OCI-LY3 (cell line): ENCODE measurements at regions not wholly inside any gene's neighbourhood (a gene's known extent, or its start where the extent isn't known, plus 50 kb on each side); places are given as distances from the start of the nearest gene placed in this dataset.

ENCODE experiments used
- H2AFZ ChIP-seq: fragments of 200-600, 300-600 bp; shearing (Covaris generic); 2 replicates; pipeline ENCODE4 v1.6.0; 2014; ENCODE audit warnings: antibody characterized with exemption, low read depth, low read length
- H3K27ac ChIP-seq: fragments of 200-600, 300-600 bp; sonication (generic); 2 replicates; pipeline ENCODE4 v1.5.1; 2014; ENCODE audit warnings: mild to moderate bottlenecking, low read length, moderate library complexity, mixed read lengths
- H3K27me3 ChIP-seq: fragments of 200-600, 300-600 bp; sonication (generic); 2 replicates; pipeline ENCODE4 v1.6.1; 2014; ENCODE audit warnings: low read depth, low read length, mixed read lengths
- H3K36me3 ChIP-seq: fragments of 200-600, 300-600 bp; sonication (generic); replicated peaks from 2 replicates; pipeline ENCODE3; 2014; ENCODE audit warnings: low read depth, low read length, mixed read lengths
- H3K4me1 ChIP-seq: fragments of 300-600, 200-600 bp; sonication (generic); 2 replicates; pipeline ENCODE4 v1.6.1; 2014; ENCODE audit warnings: low read length, mixed read lengths
- H3K4me2 ChIP-seq: fragments of 200-600, 300-600 bp; sonication (generic); 2 replicates; pipeline ENCODE4 v1.6.1; 2014; ENCODE audit warnings: low read length, mixed read lengths
- H3K4me3 ChIP-seq: fragments of 300-600, 200-600 bp; sonication (generic); 2 replicates; pipeline ENCODE4 v1.5.1; 2014; ENCODE audit warnings: antibody characterized with exemption, mild to moderate bottlenecking, low read length, moderate library complexity
- H3K79me2 ChIP-seq: fragments of 300-600, 200-600 bp; shearing (Covaris generic); 2 replicates; pipeline ENCODE4 v1.6.1; 2014; ENCODE audit warnings: mild to moderate bottlenecking, low read length, mixed read lengths
- H3K9ac ChIP-seq: fragments of 300-600, 200-600 bp; shearing (Covaris generic); 2 replicates; pipeline ENCODE4 v1.6.0; 2014; ENCODE audit warnings: mild to moderate bottlenecking, low read length, moderate library complexity
- H3K9me3 ChIP-seq: fragments of 200-600, 300-600 bp; shearing (Covaris generic); 2 replicates; pipeline ENCODE4 v1.6.1; 2014; ENCODE audit warnings: low read length, mixed read lengths; ENCODE audit not compliant: insufficient read depth
- H4K20me1 ChIP-seq: fragments of 200-600, 300-600 bp; sonication (generic); 2 replicates; pipeline ENCODE4 v1.6.1; 2016; ENCODE audit warnings: low read length, mixed read lengths; ENCODE audit not compliant: insufficient read depth
- EZH2phosphoT487 ChIP-seq: fragments of 200-600 bp; shearing (Covaris generic); IDR thresholded peaks from 2 replicates; pipeline ENCODE4 v1.6.1; 2018; ENCODE audit warnings: antibody characterized with exemption, mixed run types, low read depth
- TF ChIP-seq, protein P1 (sequence below): fragments of 200-600, 300-600 bp; sonication (generic); IDR thresholded peaks from 2 replicates; pipeline ENCODE4 v1.5.1; 2014; ENCODE audit warnings: antibody characterized with exemption, low read length, low read depth

DNA sequence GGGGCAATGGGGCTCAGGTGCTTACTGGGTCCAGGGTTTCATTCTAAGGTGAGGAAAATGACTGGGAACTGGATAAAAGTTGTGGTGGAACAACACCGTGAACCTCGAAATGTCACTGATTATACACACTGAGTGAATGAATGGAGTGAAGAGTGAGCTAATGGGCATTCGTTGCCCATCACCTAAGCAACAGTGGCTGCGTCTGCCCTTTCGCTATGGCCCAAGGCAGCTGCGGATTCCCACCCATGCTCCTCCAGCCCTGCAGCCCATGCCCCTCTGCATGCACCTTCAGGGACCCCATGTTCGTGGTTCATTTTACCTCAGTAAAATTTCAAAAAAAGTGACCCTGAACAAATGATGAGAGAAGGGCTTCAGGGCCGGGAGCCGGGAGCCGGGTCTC, 196.3 kb downstream of the CTTN start:
- Histone ChIP-seq H3K4me2 (no peak overlapping the region), H4K20me1 (no peaks in the 10 kb centered on the region), H3K27ac (no peak overlapping the region), H3K9ac (no peak overlapping the region), H3K4me3 (no peak overlapping the region), H3K79me2 (no peaks in the 10 kb centered on the region), H3K4me1 (no peaks in the 10 kb centered on the region), H3K36me3 (no peaks in the 10 kb centered on the region), H3K9me3 (no peaks in the 10 kb centered on the region), H3K27me3 (peaks cover 16% of the 10 kb centered on the region; the same call in 1 of the 2 replicates), H2AFZ (no peak overlapping the region)
- TF ChIP-seq EZH2phosphoT487 = no peak
- TF ChIP-seq, protein P1, sequence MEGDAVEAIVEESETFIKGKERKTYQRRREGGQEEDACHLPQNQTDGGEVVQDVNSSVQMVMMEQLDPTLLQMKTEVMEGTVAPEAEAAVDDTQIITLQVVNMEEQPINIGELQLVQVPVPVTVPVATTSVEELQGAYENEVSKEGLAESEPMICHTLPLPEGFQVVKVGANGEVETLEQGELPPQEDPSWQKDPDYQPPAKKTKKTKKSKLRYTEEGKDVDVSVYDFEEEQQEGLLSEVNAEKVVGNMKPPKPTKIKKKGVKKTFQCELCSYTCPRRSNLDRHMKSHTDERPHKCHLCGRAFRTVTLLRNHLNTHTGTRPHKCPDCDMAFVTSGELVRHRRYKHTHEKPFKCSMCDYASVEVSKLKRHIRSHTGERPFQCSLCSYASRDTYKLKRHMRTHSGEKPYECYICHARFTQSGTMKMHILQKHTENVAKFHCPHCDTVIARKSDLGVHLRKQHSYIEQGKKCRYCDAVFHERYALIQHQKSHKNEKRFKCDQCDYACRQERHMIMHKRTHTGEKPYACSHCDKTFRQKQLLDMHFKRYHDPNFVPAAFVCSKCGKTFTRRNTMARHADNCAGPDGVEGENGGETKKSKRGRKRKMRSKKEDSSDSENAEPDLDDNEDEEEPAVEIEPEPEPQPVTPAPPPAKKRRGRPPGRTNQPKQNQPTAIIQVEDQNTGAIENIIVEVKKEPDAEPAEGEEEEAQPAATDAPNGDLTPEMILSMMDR = no peak

DNA sequence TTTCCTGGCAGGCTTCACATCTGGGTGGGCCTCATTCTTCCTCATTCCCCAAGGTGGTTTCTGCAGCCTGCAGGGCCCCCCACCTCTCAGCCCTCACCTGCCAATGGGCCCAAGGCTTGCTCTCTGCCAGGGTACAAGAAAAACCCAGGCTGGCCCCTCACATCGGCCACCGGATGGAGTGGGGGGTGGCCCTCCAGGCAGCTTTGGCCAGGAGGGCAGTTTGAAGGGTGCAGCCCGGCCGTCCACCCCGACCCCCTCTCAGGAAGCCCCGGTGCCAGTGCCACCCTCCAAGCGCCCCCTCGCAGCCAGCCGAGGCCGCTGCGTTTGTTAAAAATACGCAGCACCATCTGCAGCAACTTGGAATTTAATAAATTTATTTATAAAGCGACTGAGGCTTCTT, 196.7 kb downstream of the CTTN start:
- TF ChIP-seq, protein P1 = no peak
- no peak for TF ChIP-seq EZH2phosphoT487
- Histone ChIP-seq H3K27me3 (peaks cover 16% of the 10 kb centered on the region; the same call in 1 of the 2 replicates), H2AFZ (no peak overlapping the region), H3K9me3 (no peaks in the 10 kb centered on the region), H3K4me1 (no peaks in the 10 kb centered on the region), H3K4me2 (no peak overlapping the region), H3K79me2 (no peaks in the 10 kb centered on the region), H4K20me1 (no peaks in the 10 kb centered on the region), H3K27ac (no peak overlapping the region), H3K36me3 (no peaks in the 10 kb centered on the region), H3K9ac (no peak overlapping the region), H3K4me3 (no peak overlapping the region)

DNA sequence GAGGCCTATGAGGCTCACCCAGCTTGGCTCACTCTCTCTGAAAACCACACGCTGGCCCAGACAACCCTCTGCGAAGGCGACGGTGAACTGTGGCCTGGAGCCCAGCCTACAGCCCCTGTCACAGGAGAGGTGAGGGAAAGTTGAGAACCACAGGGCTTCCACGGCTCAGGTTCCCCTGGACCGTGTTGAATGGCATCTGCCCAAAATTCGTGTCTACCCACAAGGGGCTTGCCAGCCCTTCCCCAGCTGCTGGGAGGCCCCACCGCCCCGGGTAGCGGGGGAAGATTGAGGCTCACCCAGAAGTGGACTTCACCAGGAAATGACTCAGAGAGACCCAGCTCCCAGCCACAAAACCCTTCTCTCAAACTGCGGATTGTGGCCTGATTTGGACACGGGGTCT, 197.1 kb downstream of the CTTN start:
- Histone ChIP-seq H3K79me2 (no peaks in the 10 kb centered on the region), H3K27me3 (peaks cover 15% of the 10 kb centered on the region; the same call in 1 of the 2 replicates), H3K9me3 (no peaks in the 10 kb centered on the region), H3K4me2 (no peak overlapping the region), H3K36me3 (no peaks in the 10 kb centered on the region), H4K20me1 (no peaks in the 10 kb centered on the region), H3K4me1 (no peaks in the 10 kb centered on the region), H3K27ac (no peak overlapping the region), H2AFZ (no peak overlapping the region), H3K9ac (no peak overlapping the region), H3K4me3 (no peak overlapping the region)
- TF ChIP-seq, protein P1 = no peak
- TF ChIP-seq EZH2phosphoT487 = no peak

DNA sequence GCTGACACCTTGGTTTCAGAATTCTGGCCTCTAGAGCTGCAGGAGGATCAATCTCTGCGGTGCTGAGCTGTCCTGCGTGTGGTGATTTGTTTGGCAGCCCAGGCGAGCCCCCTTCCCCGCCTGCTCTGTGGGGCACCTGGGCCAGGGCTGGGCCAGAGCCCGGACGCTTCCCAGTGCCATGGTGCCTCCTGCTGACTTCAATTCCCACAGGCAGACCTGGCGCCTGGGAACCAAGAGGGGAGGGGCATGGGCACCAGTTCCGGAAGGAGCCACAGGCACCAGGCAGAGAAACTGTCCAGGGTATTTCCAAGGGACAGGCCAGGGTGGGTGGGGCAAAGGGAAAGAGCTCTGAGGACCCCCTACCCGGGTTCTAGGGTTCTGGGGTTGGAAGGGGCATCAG, 197.8 kb downstream of the CTTN start:
- no peak for TF ChIP-seq EZH2phosphoT487
- TF ChIP-seq, protein P1 = no peak
- Histone ChIP-seq H3K36me3 (no peaks in the 10 kb centered on the region), H3K27me3 (peaks cover 13% of the 10 kb centered on the region; the same call in 1 of the 2 replicates), H3K4me3 (no peak overlapping the region), H3K27ac (no peak overlapping the region), H3K79me2 (no peaks in the 10 kb centered on the region), H3K4me2 (no peak overlapping the region), H3K9me3 (no peaks in the 10 kb centered on the region), H3K4me1 (no peaks in the 10 kb centered on the region), H4K20me1 (no peaks in the 10 kb centered on the region), H3K9ac (no peak overlapping the region), H2AFZ (no peak overlapping the region)
